ENCODE measurements at regions not wholly inside any gene's neighbourhood (a gene's known extent, or its start where the extent isn't known, plus 50 kb on each side); places are given as distances from the start of the nearest gene placed in this dataset.

GRCh38 chr10:29886299-29886698 is 173.1 kb downstream of the JCAD start:
- Histone ChIP-seq H3K4me3 (ENCODE audit: low read length) (no peak overlapping the region), H3K4me1 (ENCODE audit: control insufficient read depth in 2 of 2, insufficient read depth in 2 of 2, low read length in 2 of 2) (no peaks in the 10 kb centered on the region), H3K9me3 (ENCODE audit: control insufficient read depth in 2 of 3, low read length in 3 of 3) (no peaks in the 10 kb centered on the region), H3K27me3 (ENCODE audit: control insufficient read depth in 2 of 2, insufficient read depth in 2 of 2, low read length in 2 of 2) (no peaks in the 10 kb centered on the region), H3K36me3 (ENCODE audit: control insufficient read depth in 2 of 3, insufficient read depth in 3 of 3, low read length in 3 of 3) (no peaks in the 10 kb centered on the region), H3K27ac (ENCODE audit: low read depth, low read length) (no peak overlapping the region)
- H3K27ac Mint-ChIP-seq = no peak overlapping the region
- ATAC-seq (no peak), DNase-seq (no peak)
- no peak overlapping the region for H3K4me3 Mint-ChIP-seq
- ChIA-PET POLR2A (interaction anchor here (0.5 kb wide), 1 partner anchor 34 kb away, joined by 5 read pairs; no protein-coding TSS in a partner anchor), CTCF (no interaction called here)
- intact Hi-C loops (cut with micrococcal nuclease) = no loop called here
- no peaks in the 10 kb centered on the region for H3K4me1 Mint-ChIP-seq
- H3K27me3 Mint-ChIP-seq = peaks cover 2 to 16% (median 9%) of the 10 kb centered on the region in 5 donors
- H3K36me3 Mint-ChIP-seq = no peaks in the 10 kb centered on the region
- no peaks in the 10 kb centered on the region for H3K9me3 Mint-ChIP-seq

DNA sequence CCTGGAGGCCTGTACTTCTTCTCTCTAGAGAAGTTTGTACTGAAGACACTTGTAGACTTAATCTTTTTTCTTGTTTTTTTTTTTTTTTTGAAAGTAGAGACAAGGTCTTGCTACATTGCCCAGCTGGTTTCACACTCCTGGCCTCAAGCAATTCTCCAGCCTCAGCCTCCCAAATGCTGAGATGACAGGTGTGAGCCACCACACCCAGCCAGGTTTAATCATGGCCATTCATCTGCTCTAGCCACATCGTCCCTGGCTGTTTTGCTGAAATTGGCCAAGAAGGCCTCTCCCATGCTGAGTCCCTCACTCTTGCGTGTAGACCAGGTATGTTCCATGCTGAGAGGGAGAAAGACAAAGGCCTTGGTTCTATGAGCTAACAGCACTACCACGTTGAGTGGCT is 176.2 kb downstream of the JCAD start:
- no peaks in the 10 kb centered on the region for H3K9me3 Mint-ChIP-seq
- intact Hi-C loops (cut with micrococcal nuclease) = no loop called here
- no peak overlapping the region for H3K27ac Mint-ChIP-seq
- no peaks in the 10 kb centered on the region for H3K36me3 Mint-ChIP-seq
- Histone ChIP-seq H3K9me3 (ENCODE audit: control insufficient read depth in 2 of 3, low read length in 3 of 3) (no peaks in the 10 kb centered on the region), H3K4me3 (ENCODE audit: low read length) (no peak overlapping the region), H3K36me3 (ENCODE audit: control insufficient read depth in 2 of 3, insufficient read depth in 3 of 3, low read length in 3 of 3) (no peaks in the 10 kb centered on the region), H3K27ac (ENCODE audit: low read depth, low read length) (no peak overlapping the region), H3K4me1 (ENCODE audit: control insufficient read depth in 2 of 2, insufficient read depth in 2 of 2, low read length in 2 of 2) (no peaks in the 10 kb centered on the region), H3K27me3 (ENCODE audit: control insufficient read depth in 2 of 2, insufficient read depth in 2 of 2, low read length in 2 of 2) (no peaks in the 10 kb centered on the region)
- POLR2A ChIA-PET = no interaction called here
- CTCF ChIA-PET = no interaction called here
- no peak overlapping the region for H3K4me3 Mint-ChIP-seq
- H3K27me3 Mint-ChIP-seq = peaks cover 4 to 24% (median 16%) of the 10 kb centered on the region in 5 donors
- H3K4me1 Mint-ChIP-seq = no peaks in the 10 kb centered on the region
- ATAC-seq (no peak), DNase-seq (no peak)

GRCh38 chr10:29882766-29883165 is 176.6 kb downstream of the JCAD start:
- no peaks in the 10 kb centered on the region for H3K9me3 Mint-ChIP-seq
- H3K27me3 Mint-ChIP-seq = peaks cover 5 to 29% (median 18%) of the 10 kb centered on the region in 5 donors
- ATAC-seq = no peak
- ChIA-PET POLR2A (no interaction called here), CTCF (no interaction called here)
- intact Hi-C loops (cut with micrococcal nuclease) = no loop called here
- DNase-seq = no peak
- no peak overlapping the region for H3K4me3 Mint-ChIP-seq
- no peak overlapping the region for H3K27ac Mint-ChIP-seq
- Histone ChIP-seq H3K27ac (ENCODE audit: low read depth, low read length) (no peak overlapping the region), H3K9me3 (ENCODE audit: control insufficient read depth in 2 of 3, low read length in 3 of 3) (no peaks in the 10 kb centered on the region), H3K4me3 (ENCODE audit: low read length) (no peak overlapping the region), H3K27me3 (ENCODE audit: control insufficient read depth in 2 of 2, insufficient read depth in 2 of 2, low read length in 2 of 2) (no peaks in the 10 kb centered on the region), H3K36me3 (ENCODE audit: control insufficient read depth in 2 of 3, insufficient read depth in 3 of 3, low read length in 3 of 3) (no peaks in the 10 kb centered on the region), H3K4me1 (ENCODE audit: control insufficient read depth in 2 of 2, insufficient read depth in 2 of 2, low read length in 2 of 2) (no peaks in the 10 kb centered on the region)
- no peaks in the 10 kb centered on the region for H3K36me3 Mint-ChIP-seq
- no peaks in the 10 kb centered on the region for H3K4me1 Mint-ChIP-seq

DNA sequence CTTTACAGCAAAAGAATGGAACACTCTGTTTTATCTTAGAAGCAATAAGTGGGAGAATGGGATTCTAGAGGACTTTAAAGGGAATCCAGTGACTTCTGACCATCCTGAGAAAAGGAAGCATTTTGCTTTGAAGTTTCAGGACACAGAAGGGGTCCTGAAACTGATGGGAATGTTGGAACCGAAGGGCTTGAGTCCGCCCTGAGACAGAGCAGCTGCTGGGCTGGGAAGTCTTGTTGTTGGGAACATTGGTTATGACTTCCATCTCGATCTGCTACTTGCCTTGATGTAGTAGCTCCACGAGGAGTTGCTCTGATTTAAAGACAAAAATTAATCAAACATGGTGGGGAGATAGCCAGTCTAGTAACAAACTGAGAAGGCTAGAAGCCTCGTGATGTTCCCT is 177.6 kb downstream of the JCAD start:
- no peaks in the 10 kb centered on the region for H3K36me3 Mint-ChIP-seq
- DNase-seq (no peak), ATAC-seq (no peak)
- H3K4me3 Mint-ChIP-seq = no peak overlapping the region
- no peak overlapping the region for H3K27ac ChIP-seq (ENCODE audit: low read depth, low read length)
- H3K4me1 ChIP-seq (ENCODE audit: control insufficient read depth in 2 of 2, insufficient read depth in 2 of 2, low read length in 2 of 2) = no peaks in the 10 kb centered on the region
- no peaks in the 10 kb centered on the region for H3K4me1 Mint-ChIP-seq
- CTCF ChIA-PET = interaction anchor here (0.6 kb wide), 1 partner anchor 10 kb away, joined by 3 read pairs; no protein-coding TSS in a partner anchor
- peaks cover 5 to 38% (median 21%) of the 10 kb centered on the region in 5 donors for H3K27me3 Mint-ChIP-seq
- intact Hi-C loops (cut with micrococcal nuclease) = no loop called here
- no peak overlapping the region for H3K27ac Mint-ChIP-seq
- H3K27me3 ChIP-seq (ENCODE audit: control insufficient read depth in 2 of 2, insufficient read depth in 2 of 2, low read length in 2 of 2) = no peaks in the 10 kb centered on the region
- H3K9me3 Mint-ChIP-seq = no peaks in the 10 kb centered on the region
- no peaks in the 10 kb centered on the region for H3K9me3 ChIP-seq (ENCODE audit: control insufficient read depth in 2 of 3, low read length in 3 of 3)
- H3K36me3 ChIP-seq (ENCODE audit: control insufficient read depth in 2 of 3, insufficient read depth in 3 of 3, low read length in 3 of 3) = no peaks in the 10 kb centered on the region
- POLR2A ChIA-PET = no interaction called here
- H3K4me3 ChIP-seq (ENCODE audit: low read length) = no peak overlapping the region

GRCh38 chr10:29881336-29881771 is 178.0 kb downstream of the JCAD start:
- no peaks in the 10 kb centered on the region for H3K9me3 Mint-ChIP-seq
- H3K27ac ChIP-seq (ENCODE audit: low read depth, low read length) = no peak overlapping the region
- no peaks in the 10 kb centered on the region for H3K36me3 ChIP-seq (ENCODE audit: control insufficient read depth in 2 of 3, insufficient read depth in 3 of 3, low read length in 3 of 3)
- H3K27me3 ChIP-seq (ENCODE audit: control insufficient read depth in 2 of 2, insufficient read depth in 2 of 2, low read length in 2 of 2) = no peaks in the 10 kb centered on the region
- no peaks in the 10 kb centered on the region for H3K4me1 Mint-ChIP-seq
- no peak overlapping the region for H3K4me3 Mint-ChIP-seq
- ChIA-PET POLR2A (no interaction called here), CTCF (no interaction called here)
- no peaks in the 10 kb centered on the region for H3K36me3 Mint-ChIP-seq
- H3K27me3 Mint-ChIP-seq = peaks cover 5 to 39% (median 25%) of the 10 kb centered on the region in 5 donors
- no peak for DNase-seq
- H3K27ac Mint-ChIP-seq = no peak overlapping the region
- H3K4me3 ChIP-seq (ENCODE audit: low read length) = no peak overlapping the region
- ATAC-seq = no peak
- H3K4me1 ChIP-seq (ENCODE audit: control insufficient read depth in 2 of 2, insufficient read depth in 2 of 2, low read length in 2 of 2) = no peaks in the 10 kb centered on the region
- H3K9me3 ChIP-seq (ENCODE audit: control insufficient read depth in 2 of 3, low read length in 3 of 3) = no peaks in the 10 kb centered on the region
- intact Hi-C loops (cut with micrococcal nuclease) = no loop called here

GRCh38 chr10:29880856-29881255 is 178.5 kb downstream of the JCAD start:
- CTCF ChIA-PET = no interaction called here
- no peaks in the 10 kb centered on the region for H3K36me3 Mint-ChIP-seq
- no peaks in the 10 kb centered on the region for H3K9me3 Mint-ChIP-seq
- Histone ChIP-seq H3K9me3 (ENCODE audit: control insufficient read depth in 2 of 3, low read length in 3 of 3) (no peaks in the 10 kb centered on the region), H3K27me3 (ENCODE audit: control insufficient read depth in 2 of 2, insufficient read depth in 2 of 2, low read length in 2 of 2) (no peaks in the 10 kb centered on the region), H3K36me3 (ENCODE audit: control insufficient read depth in 2 of 3, insufficient read depth in 3 of 3, low read length in 3 of 3) (no peaks in the 10 kb centered on the region), H3K4me1 (ENCODE audit: control insufficient read depth in 2 of 2, insufficient read depth in 2 of 2, low read length in 2 of 2) (no peaks in the 10 kb centered on the region), H3K4me3 (ENCODE audit: low read length) (no peak overlapping the region), H3K27ac (ENCODE audit: low read depth, low read length) (no peak overlapping the region)
- no peak overlapping the region for H3K27ac Mint-ChIP-seq
- H3K4me1 Mint-ChIP-seq = no peaks in the 10 kb centered on the region
- POLR2A ChIA-PET = no interaction called here
- peaks cover 5 to 39% (median 29%) of the 10 kb centered on the region in 5 donors for H3K27me3 Mint-ChIP-seq
- intact Hi-C loops (cut with micrococcal nuclease) = no loop called here
- no peak for DNase-seq
- H3K4me3 Mint-ChIP-seq = no peak overlapping the region
- no peak for ATAC-seq

DNA sequence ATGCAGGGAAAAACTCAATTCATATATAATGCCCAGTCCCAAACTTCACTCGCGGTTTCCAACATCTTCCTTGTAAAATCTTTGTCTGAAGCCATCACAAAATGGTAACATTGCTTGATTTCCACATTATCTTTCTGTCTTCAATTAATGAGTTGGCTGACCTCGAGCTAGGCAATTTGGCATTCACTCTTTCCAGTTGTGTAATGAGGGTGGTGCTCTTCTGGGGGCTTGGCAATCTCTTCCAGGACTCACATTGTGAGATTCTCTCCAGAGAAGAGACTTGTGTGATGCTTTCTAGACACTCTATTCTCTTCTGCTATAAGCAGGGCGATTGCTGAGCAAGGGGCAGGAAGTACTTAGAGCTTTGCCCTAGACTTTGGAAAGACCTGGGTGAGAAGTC is 179.5 kb downstream of the JCAD start:
- H3K4me3 ChIP-seq (ENCODE audit: low read length) = no peak overlapping the region
- Mint-ChIP-seq H3K27me3 (peaks cover 5 to 37% (median 33%) of the 10 kb centered on the region in 5 donors), H3K9me3 (no peaks in the 10 kb centered on the region), H3K27ac (no peak overlapping the region), H3K4me1 (no peaks in the 10 kb centered on the region), H3K4me3 (no peak overlapping the region), H3K36me3 (no peaks in the 10 kb centered on the region)
- DNase-seq (no peak), ATAC-seq (no peak)
- H3K27ac ChIP-seq (ENCODE audit: low read depth, low read length) = no peak overlapping the region
- CTCF ChIA-PET = no interaction called here
- intact Hi-C loops (cut with micrococcal nuclease) = no loop called here
- H3K27me3 ChIP-seq (ENCODE audit: control insufficient read depth in 2 of 2, insufficient read depth in 2 of 2, low read length in 2 of 2) = no peaks in the 10 kb centered on the region
- H3K36me3 ChIP-seq (ENCODE audit: control insufficient read depth in 2 of 3, insufficient read depth in 3 of 3, low read length in 3 of 3) = no peaks in the 10 kb centered on the region
- no peaks in the 10 kb centered on the region for H3K9me3 ChIP-seq (ENCODE audit: control insufficient read depth in 2 of 3, low read length in 3 of 3)
- no peaks in the 10 kb centered on the region for H3K4me1 ChIP-seq (ENCODE audit: control insufficient read depth in 2 of 2, insufficient read depth in 2 of 2, low read length in 2 of 2)
- POLR2A ChIA-PET = no interaction called here
